Hematopoietic multipotent progenitor cell treated with erythropoietin and hydrocortisone succinate and interleukin-3 and kit ligand, for 17 days (in vitro differentiated cells): ENCODE measurements at regions not wholly inside any gene's neighbourhood (a gene's known extent, or its start where the extent isn't known, plus 50 kb on each side); places are given as distances from the start of the nearest gene placed in this dataset.

Experiments used
- DNase-seq: peaks from one replicate; pipeline ENCODE4 v3.0.0-alpha.2; 2015; ENCODE audit warnings: low spot score

DNA sequence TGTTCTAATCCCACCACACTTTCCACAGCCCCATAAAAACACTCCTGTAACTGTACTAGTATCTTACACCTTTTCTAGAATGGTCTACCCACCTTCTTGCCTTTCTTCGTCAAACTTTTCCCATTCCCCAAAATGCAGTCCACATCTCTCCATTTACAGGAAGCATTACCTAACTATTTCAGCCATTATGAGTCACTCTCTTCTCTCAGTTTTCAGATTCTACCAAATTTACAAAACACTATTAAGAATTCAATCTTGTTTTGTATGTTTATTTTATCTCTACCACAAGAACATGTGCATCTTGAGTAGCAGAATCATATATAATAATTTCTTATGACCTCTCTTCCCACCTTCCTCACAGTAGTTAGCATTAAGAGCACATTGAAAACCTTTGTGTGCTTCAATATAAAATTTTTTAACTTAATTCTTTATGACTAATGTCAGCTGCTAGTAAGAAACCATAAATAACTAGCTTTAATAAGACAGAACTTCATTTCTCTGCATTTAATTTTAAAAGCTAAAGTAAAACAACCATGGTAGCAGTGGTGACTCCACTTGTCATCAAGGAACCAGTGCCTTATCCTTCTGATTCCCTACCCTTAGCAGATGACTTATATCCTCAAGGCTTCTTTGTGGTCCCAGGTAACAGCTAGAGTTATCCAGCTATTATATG is 56.6 kb upstream of the MAP2 start:
- no peak for DNase-seq

GRCh38 chr2:209368406-209368805 is 55.4 kb upstream of the MAP2 start:
- DNase-seq: no peak

GRCh38 chr2:209368914-209369313 is 54.9 kb upstream of the MAP2 start:
- no peak for DNase-seq

- DNase-seq: no peak
Measured at GRCh38 chr2:209369656-209370055, 54.2 kb upstream of the MAP2 start.

DNA sequence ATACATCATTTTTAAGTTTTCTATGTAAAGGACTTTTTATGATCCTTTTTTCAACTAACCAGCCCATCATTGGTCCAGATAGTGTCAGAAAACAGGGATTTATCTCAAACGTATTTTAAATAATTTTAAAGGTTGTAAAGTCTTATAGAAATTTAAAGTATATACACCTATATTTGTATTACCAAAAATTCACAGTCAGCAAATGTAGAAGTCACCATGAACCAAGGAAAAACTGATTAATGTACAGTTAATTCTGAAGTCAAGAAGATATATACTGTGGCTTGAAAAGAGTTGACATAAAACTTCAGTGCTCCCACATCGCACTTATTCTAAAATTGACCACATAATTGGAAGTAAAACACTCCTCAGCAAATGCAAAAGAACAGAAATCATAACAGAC is 52.4 kb upstream of the MAP2 start:
- DNase-seq: no peak
